ENCODE measurements at regions not wholly inside any gene's neighbourhood (a gene's known extent, or its start where the extent isn't known, plus 50 kb on each side); places are given as distances from the start of the nearest gene placed in this dataset.

DNA sequence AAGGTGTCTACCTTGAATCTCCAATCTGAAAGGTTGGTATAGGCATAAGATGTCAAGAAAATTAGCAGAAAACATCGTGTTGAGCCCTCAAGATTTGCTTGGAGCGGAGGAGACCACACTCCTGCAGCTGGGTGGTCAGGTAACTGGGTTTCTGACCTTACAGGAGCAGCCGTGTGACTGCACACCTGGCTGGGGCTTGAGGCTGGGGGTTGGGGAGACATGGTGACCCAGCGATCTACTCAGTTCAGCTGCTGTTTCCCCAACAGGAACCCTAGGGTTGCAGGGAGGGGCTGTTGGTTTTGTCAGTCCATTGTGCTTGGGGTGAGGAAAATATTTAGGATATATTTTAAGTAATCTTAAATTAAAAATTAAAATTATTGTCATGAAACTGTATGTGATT is 147.0 kb upstream of the ZNF32 start:
- no peak overlapping the region for H3K27ac ChIP-seq
- intact Hi-C loops (cut with DNase I): no loop called here
- TF ChIP-seq, protein P1, sequence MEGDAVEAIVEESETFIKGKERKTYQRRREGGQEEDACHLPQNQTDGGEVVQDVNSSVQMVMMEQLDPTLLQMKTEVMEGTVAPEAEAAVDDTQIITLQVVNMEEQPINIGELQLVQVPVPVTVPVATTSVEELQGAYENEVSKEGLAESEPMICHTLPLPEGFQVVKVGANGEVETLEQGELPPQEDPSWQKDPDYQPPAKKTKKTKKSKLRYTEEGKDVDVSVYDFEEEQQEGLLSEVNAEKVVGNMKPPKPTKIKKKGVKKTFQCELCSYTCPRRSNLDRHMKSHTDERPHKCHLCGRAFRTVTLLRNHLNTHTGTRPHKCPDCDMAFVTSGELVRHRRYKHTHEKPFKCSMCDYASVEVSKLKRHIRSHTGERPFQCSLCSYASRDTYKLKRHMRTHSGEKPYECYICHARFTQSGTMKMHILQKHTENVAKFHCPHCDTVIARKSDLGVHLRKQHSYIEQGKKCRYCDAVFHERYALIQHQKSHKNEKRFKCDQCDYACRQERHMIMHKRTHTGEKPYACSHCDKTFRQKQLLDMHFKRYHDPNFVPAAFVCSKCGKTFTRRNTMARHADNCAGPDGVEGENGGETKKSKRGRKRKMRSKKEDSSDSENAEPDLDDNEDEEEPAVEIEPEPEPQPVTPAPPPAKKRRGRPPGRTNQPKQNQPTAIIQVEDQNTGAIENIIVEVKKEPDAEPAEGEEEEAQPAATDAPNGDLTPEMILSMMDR (IDR thresholded peaks at IDR 0.05): no peak
- H3K36me3 ChIP-seq: no peaks in the 10 kb centered on the region
- H3K9ac ChIP-seq (ENCODE audit: low read depth in 2 of 2, low read length in 2 of 2): no peak overlapping the region
- H3K4me3 ChIP-seq: no peak overlapping the region
- no peaks in the 10 kb centered on the region for H3K27me3 ChIP-seq
- no peaks in the 10 kb centered on the region for H3K9me3 ChIP-seq
- DNase-seq: no peak
- no peaks in the 10 kb centered on the region for H3K4me1 ChIP-seq

DNA sequence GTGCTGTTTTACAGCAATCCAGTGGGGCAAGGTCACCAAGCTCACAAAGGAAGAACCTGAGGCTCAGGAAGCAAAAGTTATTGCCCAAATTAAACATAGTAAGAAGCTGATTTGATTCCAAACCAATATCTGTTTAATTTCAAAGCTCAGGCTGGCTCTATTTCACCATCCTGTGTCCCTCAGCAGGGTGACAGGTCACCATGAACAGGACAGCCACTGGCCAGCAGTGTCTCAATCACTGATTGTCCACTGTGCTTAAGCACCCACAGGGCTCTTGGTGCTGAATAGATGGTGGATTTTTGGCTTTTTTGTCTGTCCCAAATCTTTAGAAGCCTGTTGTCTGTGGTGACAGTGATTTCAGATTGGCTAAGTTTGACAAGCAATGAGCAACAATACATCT is 146.4 kb upstream of the ZNF32 start:
- no peaks in the 10 kb centered on the region for H3K4me1 ChIP-seq
- intact Hi-C loops (cut with DNase I): no loop called here
- no peaks in the 10 kb centered on the region for H3K9me3 ChIP-seq
- no peak overlapping the region for H3K27ac ChIP-seq
- no peak overlapping the region for H3K9ac ChIP-seq (ENCODE audit: low read depth in 2 of 2, low read length in 2 of 2)
- no peaks in the 10 kb centered on the region for H3K36me3 ChIP-seq
- H3K27me3 ChIP-seq: no peaks in the 10 kb centered on the region
- TF ChIP-seq, protein P1 (IDR thresholded peaks at IDR 0.05): no peak
- H3K4me3 ChIP-seq: no peak overlapping the region
- DNase-seq: no peak

DNA sequence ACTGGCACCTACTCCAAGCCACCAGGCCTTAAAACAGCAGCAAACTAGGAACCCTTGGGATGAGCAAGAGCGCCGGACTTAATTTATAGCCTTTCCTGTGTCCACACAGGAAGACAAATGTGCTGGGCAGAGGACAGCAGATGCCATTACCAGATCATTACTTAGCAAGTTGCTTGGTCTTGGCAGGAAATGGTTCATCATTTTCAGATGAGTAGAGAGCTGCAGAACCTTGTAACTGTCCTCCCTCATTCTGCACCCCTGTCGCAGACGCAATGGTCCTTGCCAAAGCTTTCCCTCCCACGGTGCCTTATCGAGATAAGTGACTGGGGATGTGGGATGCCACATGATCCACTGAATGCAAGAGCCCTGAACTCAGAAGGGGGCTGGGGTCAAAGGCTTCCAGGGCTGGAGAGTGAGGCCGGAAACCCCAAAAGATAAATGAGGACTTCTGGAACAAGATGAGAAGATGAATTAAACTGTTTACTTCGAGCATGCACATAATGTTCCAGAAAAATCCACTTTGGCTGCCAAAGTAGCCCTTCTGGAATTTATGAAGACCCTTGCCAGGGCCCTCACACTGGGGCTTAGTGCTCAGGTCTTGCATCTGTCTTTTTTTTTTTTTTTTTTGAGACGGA is 145.6 kb upstream of the ZNF32 start:
- Histone ChIP-seq H3K9ac (ENCODE audit: low read depth in 2 of 2, low read length in 2 of 2) (no peak overlapping the region), H3K4me1 (no peaks in the 10 kb centered on the region), H3K27ac (no peak overlapping the region), H3K27me3 (no peaks in the 10 kb centered on the region), H3K9me3 (no peaks in the 10 kb centered on the region), H3K4me3 (no peak overlapping the region), H3K36me3 (no peaks in the 10 kb centered on the region)
- TF ChIP-seq, protein P1 (IDR thresholded peaks at IDR 0.05): no peak
- intact Hi-C loops (cut with DNase I): no loop called here
- no peak for DNase-seq

DNA sequence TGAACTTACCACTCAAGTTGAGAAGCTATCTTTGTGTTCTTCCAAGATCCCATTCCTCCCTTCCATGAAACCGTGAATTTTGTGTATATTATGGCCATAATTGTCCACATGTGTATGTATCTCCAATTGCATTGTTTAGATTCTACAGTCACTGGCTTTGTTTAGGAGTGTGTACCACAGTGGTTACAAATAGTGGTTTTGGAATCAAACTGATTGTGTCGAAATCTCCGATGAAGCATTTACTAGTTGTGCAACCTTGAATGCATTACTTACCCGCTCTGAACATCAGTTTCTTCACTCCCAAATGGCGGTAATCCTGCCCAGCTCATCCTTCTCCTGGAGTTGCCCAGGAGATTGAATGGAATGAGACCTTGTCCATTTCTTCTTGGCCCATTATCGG is 145.0 kb upstream of the ZNF32 start:
- H3K9me3 ChIP-seq: no peaks in the 10 kb centered on the region
- H3K36me3 ChIP-seq: no peaks in the 10 kb centered on the region
- H3K9ac ChIP-seq (ENCODE audit: low read depth in 2 of 2, low read length in 2 of 2): no peak overlapping the region
- TF ChIP-seq, protein P1 (IDR thresholded peaks at IDR 0.05): no peak
- no peak overlapping the region for H3K4me3 ChIP-seq
- H3K27me3 ChIP-seq: no peaks in the 10 kb centered on the region
- no peaks in the 10 kb centered on the region for H3K4me1 ChIP-seq
- intact Hi-C loops (cut with DNase I): no loop called here
- H3K27ac ChIP-seq: no peak overlapping the region
- no peak for DNase-seq

DNA sequence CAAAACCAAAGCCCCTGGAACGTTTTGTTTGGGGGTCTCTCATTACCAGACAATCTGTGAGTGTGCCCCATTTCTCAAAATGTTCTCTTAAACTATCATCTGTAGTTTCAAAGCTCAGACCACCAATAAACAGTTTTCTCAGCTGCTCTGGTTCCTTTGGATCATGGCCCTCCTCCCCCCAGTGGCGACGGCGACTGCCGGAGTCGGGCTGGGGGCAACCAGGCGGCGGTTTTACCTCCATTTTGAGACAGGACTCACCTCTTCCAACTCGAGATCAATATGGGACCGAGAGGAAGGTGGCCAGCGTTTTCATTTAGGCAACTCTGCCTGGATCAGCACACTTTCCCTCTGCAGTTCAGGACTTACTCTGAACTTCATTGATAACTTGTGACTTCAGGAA is 141.5 kb upstream of the ZNF32 start:
- no peak for DNase-seq
- intact Hi-C loops (cut with DNase I): no loop called here
- H3K4me3 ChIP-seq: no peak overlapping the region

More for the DNA sequence above, 141.5 kb upstream of the ZNF32 start:
- Histone ChIP-seq H3K27ac (no peak overlapping the region), H3K4me1 (no peaks in the 10 kb centered on the region), H3K36me3 (no peaks in the 10 kb centered on the region), H3K9ac (ENCODE audit: low read depth in 2 of 2, low read length in 2 of 2) (no peak overlapping the region), H3K27me3 (no peaks in the 10 kb centered on the region), H3K9me3 (no peaks in the 10 kb centered on the region)
- TF ChIP-seq, protein P1 (IDR thresholded peaks at IDR 0.05): no peak
